Glutamatergic neuron (in vitro differentiated cells): ENCODE measurements at regions not wholly inside any gene's neighbourhood (a gene's known extent, or its start where the extent isn't known, plus 50 kb on each side); places are given as distances from the start of the nearest gene placed in this dataset.

Source experiments
- DNase-seq: peaks from one replicate; pipeline ENCODE4 v3.0.0; 2022
- H3K27ac Mint-ChIP-seq: one replicate; pipeline ENCODE4 v1.8.0; 2020; ENCODE audit warnings: mild to moderate bottlenecking, mixed read lengths, inconsistent platforms; ENCODE audit not compliant: unreplicated experiment
- H3K27me3 Mint-ChIP-seq: one replicate; pipeline ENCODE4 v1.8.0; 2020; ENCODE audit warnings: mild to moderate bottlenecking, moderate library complexity, mixed read lengths, inconsistent platforms; ENCODE audit not compliant: unreplicated experiment
- H3K36me3 Mint-ChIP-seq: one replicate; pipeline ENCODE4 v1.8.0; 2020; ENCODE audit warnings: mild to moderate bottlenecking, mixed read lengths, inconsistent platforms; ENCODE audit not compliant: unreplicated experiment
- H3K4me1 Mint-ChIP-seq: one replicate; pipeline ENCODE4 v1.8.0; 2020; ENCODE audit warnings: mild to moderate bottlenecking, low read depth, mixed read lengths, inconsistent platforms; ENCODE audit not compliant: unreplicated experiment
- H3K4me3 Mint-ChIP-seq: one replicate; pipeline ENCODE4 v1.8.0; 2020; ENCODE audit warnings: mild to moderate bottlenecking, mixed read lengths, inconsistent platforms; ENCODE audit not compliant: unreplicated experiment
- H3K9me3 Mint-ChIP-seq: one replicate; pipeline ENCODE4 v1.8.0; 2020; ENCODE audit warnings: mild to moderate bottlenecking, moderate library complexity, mixed read lengths, inconsistent platforms; ENCODE audit not compliant: unreplicated experiment
- TF ChIP-seq, protein P1 (sequence below): fragments of 200-600 bp; sonication (generic); IDR thresholded peaks from one replicate; pipeline ENCODE4 v1.5.0; 2021; ENCODE audit not compliant: partially characterized antibody, unreplicated experiment

DNA sequence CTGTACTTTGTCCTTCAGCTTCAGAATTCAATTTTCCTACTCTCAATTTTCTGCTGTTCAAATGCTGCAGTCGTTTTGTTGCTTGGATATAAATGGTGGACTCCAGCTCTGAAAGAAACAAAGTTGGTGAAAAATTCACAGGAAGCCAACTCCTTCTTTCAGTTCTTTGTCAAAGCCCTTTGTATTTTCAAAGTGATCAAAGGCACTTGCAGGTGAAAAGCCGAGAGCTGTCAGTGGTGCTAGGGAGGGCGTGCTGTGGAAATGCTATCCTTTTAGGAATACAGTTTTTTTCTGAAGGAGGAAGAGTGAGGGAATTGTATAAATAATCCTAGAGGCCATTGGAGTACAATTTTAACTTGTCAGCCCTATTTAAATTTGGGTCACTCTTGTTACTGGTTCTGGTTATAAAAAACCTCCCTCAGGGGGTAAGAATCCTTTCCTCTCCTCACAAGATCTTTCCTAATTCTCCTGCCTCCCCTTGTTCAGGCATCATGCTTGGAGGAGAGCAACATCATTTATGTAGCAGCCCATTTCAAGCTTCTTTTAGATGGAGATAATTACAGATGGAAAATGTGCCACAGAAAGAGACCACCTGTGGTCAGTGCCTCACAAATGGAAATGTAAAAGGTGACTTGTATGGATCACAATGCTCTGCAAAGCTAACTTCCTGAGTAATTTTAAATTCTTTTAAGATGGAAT lies 62.5 kb upstream of the GHR start:
- no peak overlapping the region for H3K27ac Mint-ChIP-seq
- DNase-seq, result no peak
- TF ChIP-seq, protein P1, sequence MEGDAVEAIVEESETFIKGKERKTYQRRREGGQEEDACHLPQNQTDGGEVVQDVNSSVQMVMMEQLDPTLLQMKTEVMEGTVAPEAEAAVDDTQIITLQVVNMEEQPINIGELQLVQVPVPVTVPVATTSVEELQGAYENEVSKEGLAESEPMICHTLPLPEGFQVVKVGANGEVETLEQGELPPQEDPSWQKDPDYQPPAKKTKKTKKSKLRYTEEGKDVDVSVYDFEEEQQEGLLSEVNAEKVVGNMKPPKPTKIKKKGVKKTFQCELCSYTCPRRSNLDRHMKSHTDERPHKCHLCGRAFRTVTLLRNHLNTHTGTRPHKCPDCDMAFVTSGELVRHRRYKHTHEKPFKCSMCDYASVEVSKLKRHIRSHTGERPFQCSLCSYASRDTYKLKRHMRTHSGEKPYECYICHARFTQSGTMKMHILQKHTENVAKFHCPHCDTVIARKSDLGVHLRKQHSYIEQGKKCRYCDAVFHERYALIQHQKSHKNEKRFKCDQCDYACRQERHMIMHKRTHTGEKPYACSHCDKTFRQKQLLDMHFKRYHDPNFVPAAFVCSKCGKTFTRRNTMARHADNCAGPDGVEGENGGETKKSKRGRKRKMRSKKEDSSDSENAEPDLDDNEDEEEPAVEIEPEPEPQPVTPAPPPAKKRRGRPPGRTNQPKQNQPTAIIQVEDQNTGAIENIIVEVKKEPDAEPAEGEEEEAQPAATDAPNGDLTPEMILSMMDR, result no peak
- H3K9me3 Mint-ChIP-seq, result no peaks in the 10 kb centered on the region
- H3K27me3 Mint-ChIP-seq, result no peaks in the 10 kb centered on the region
- H3K4me1 Mint-ChIP-seq, result no peaks in the 10 kb centered on the region
- no peak overlapping the region for H3K4me3 Mint-ChIP-seq
- no peaks in the 10 kb centered on the region for H3K36me3 Mint-ChIP-seq

DNA sequence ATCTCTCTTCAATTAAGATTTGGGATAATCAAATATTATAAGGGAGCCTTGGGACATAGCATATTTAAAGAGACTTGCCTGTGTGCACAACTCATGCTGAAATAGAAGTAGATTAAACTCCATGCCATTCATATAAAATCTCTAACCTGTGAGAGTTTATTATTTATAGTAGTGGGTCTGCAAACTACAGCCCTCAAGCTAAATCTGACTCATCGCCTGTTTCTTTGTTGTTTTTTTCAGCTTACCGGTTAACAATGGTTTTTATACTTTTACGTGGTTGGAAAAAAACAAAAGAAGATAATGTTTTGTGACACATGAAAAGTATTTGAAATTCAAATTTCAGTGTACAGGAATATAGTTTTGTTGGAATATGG lies 61.9 kb upstream of the GHR start:
- Mint-ChIP-seq H3K4me3 (no peak overlapping the region), H3K27ac (no peak overlapping the region), H3K9me3 (no peaks in the 10 kb centered on the region), H3K4me1 (no peaks in the 10 kb centered on the region), H3K36me3 (no peaks in the 10 kb centered on the region), H3K27me3 (no peaks in the 10 kb centered on the region)
- no peak for DNase-seq
- TF ChIP-seq, protein P1, result no peak

DNA sequence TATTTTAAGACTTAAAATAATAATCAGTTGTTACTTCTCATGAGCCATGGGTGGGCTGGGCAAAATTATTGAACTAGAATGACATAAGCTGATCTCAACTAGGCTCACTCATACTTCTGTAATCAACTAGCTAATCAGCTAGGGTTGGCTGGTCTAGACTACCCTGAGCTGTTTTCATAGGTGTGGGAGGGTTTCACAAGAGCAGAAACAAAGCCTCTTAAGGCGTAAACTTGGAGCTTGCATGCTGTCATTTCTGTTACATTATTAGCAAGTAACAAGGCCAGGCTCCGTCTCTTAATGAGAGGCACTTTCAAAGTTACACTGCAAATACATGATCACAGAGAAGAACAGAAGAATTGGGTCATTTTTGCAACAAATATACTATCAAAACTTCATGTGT lies 57.2 kb upstream of the GHR start:
- Mint-ChIP-seq H3K27ac (no peak overlapping the region), H3K4me3 (no peak overlapping the region), H3K9me3 (no peaks in the 10 kb centered on the region), H3K27me3 (no peaks in the 10 kb centered on the region), H3K4me1 (no peaks in the 10 kb centered on the region), H3K36me3 (no peaks in the 10 kb centered on the region)
- DNase-seq, result no peak
- TF ChIP-seq, protein P1, result no peak
